ENCODE measurements at regions not wholly inside any gene's neighbourhood (a gene's known extent, or its start where the extent isn't known, plus 50 kb on each side); places are given as distances from the start of the nearest gene placed in this dataset.
"Not testable (repeated sequence)": the region's sequence is repeated elsewhere in the genome, so short reads cannot be mapped to it uniquely, and the experiment has no call there.

DNA sequence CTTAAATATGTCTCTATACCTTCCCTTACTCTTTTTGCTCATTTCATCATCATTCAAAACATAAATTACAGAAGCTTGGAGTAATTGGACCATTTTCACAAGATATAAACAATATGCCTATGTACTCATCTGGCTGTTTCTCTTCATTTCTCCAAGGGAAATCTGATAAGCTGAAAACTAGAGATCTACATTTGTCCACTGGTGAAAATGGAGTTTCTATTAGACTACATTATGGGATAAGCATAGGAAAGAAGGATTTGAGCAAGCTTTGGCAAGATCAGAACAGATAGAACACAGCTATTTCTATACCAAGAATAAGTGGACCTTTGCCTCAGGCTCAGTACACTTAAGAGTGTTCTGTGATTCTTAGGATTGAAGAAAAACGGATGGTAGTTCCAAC lies 404.4 kb downstream of the GASK1B start:
- DNase-seq = no peak

DNA sequence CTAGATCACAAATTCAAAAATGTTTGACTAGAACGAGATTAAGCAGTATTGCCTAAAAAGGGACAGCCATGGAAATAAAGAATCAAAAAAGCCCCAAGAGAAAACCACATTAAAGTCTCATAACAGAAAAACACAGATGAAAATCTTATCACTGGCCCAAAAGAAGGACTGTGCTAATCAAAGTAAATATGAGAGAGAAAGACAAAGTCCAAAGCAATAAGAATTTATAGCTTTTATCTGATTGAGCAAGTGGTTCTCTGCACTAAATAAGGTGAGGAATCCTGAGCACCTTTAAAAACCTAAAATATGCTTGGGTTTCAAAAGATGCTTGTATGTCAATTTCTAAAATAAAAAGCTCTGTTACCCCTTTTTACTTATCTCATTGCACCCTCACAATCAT lies 409.3 kb downstream of the GASK1B start:
- DNase-seq = no peak

DNA sequence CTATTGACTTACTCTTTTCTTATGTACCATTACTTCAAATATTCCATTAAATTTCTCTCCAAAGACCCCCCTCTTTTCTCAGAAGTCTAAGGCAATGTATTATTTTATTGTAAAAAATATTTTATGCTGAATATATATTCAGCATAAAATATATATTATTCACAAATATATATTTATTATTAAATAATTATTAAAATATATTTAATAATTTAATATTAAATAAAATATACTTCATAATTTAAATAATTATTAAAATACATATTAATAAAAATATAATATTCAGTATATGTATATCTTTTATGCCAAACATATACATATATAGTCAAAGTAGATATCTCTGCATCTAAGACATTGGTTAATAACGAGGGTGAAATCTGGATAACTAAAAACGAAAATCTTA lies 418.4 kb downstream of the GASK1B start:
- DNase-seq = no peak

DNA sequence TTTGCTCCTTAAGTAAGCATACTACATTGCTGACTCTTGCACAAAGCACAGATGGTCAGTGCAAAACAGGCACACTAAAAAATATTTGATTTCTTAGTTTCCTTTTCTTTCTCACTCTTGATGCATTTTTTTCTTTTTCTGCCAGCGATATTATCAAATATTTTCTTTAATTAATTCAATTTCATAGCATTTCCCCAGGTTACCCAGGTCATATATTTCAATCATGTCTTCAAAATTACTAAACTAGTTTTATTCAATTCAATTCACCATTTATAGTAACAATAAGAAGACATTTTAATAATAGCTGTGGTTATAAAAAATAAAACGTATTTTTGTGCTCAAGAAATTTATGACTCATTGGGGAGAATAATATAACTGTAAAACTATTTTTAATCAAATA lies 421.2 kb downstream of the GASK1B start:
- no peak for DNase-seq

DNA sequence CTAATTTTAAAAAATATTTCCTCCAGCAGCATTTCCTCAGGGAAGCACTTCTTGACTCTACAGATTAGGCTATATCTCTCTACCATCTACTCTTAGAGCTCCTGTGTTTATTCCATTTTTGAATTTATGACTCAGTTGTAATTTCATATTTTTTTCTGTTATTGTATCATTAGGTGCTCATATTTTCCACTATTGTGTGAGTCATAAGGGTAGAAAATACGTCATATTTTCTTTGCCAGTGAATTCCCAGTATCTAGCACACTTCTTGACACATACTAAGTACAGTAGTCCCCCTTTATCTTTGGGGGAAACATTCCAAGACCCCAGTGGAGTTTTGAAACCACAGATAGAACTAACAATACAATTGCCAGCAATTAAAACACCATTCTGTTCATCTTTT lies 431.2 kb downstream of the GASK1B start:
- DNase-seq = peak; percentile 2

DNA sequence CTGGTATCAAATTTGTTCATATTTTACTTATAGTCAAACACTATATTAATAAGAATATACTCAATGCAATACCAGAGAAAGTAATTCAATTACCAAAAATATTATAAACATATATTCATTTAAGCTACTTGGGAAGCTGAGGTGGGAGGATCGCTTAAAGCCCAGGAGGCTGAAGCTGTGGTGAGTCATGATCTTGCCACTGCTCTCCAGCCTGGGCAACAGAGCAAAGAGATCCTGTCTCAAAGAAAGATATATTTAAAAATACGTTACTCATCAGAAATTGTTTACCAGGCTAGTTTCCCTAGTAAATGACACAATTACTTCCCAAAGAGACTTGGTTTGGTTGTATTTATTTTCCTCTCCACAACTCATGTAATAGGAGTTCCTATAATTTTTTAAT lies 433.6 kb downstream of the GASK1B start:
- peak; percentile 3 for DNase-seq

DNA sequence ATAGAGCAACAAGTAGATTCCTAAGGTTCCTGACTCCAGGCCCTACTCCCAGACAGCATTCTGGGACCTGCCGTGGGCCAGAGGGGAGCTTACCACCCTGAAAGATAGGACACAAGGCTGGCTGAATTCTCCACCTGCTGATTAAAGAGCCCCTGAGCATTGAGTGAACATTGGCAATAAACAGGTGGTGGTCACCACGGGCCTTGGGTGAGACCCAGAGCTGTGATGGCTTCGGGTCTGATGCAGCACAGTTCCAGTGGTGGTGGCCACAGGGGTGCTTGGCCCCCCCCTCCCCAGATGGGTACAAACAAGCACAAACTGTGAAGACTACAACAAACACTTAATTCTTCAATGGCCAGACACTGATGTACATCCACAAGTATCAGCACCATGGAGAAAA lies 444.6 kb downstream of the GASK1B start:
- no peak for DNase-seq

DNA sequence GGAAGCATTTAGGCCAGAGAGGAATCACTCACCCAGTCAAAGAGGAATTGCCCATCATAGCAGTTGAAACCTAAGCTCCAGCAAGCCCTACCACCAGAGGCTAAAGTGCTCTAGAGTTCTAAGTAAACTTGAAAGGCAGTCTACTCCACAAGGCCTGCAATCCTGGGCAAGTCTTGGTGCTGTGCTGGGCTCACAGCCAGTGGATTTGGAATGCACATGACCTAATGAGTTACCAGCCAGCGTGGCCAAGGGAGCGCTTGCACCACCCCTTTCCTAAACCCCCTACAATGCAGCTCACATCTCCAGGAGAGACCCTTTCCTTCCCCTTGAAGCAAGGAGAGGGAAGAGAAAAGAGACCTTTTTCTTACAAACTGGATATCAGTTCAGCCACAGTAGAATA lies 445.7 kb downstream of the GASK1B start:
- DNase-seq = no peak

DNA sequence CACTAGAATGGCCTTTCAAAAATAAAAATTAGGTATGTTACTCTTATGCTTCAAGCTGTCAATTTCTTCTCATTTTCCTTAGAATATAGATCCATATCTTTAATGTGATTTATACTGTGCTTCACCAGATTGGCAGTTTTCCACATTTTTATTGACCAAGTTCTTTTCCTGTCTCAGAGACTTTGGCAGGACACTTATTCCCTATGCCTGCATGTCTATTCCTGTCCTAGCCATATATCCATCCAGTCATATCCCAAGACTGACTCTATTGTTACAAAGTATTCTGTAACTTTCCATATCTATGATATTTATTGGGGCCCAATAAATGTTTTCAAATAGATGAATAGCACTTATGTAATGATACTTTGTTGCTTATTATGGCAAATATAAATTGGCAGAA lies 450.7 kb downstream of the GASK1B start:
- DNase-seq = no peak

DNA sequence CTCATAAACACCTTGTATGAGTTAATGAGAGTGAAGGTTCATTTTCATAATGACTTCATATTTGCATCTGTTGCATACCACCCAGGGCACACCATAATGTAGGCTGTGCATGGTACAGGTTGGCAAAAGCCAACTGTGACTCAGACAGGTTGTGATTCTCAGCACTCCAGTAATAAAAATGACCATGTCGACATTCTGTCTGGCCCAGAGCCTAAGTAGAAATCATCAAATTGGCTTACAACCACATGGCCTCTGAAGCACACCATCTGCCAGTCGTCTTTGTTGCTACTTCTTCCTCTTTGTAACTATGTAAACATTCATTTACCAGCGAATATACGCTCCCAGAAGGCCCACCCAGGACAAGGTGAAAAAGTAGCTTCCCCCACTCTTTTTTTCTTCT lies 459.5 kb downstream of the GASK1B start:
- DNase-seq = no peak

DNA sequence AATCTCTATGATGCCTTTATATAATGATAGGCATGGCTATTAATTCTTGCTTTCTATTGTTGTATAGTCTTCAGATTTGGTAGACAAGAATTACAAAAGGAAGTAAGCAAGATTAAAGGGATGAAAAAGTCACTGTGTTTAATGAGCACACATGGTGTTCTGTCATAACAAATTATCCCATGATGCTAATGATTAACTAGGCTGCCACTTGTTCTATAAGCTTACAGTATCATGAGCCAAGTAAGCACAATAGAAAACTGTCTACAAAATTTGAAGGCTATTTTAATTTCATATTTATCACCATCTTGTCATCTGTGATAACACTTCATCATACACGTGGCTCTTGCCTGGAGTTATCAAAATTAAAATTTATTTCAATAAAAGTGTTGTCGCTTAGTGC lies 466.7 kb downstream of the GASK1B start:
- DNase-seq = no peak

DNA sequence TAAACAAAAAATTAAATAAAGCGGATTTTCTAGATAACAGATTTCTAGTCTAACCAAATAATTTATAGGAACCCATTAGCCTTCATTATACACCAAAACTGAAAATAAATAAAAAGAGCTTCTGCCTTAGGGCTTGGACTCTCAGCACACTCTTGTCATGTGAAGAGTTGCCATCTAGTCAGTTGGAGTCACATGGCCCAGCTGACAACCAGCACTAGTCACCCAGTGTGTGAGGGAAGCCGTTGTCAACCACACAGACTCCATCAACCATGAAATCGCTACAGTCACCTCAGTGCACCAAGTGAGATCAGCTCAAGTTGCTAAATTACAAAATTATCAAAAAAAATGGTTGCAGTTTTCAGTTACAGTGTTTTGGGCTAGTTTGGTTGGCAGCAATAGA lies 470.0 kb downstream of the GASK1B start:
- no peak for DNase-seq

DNA sequence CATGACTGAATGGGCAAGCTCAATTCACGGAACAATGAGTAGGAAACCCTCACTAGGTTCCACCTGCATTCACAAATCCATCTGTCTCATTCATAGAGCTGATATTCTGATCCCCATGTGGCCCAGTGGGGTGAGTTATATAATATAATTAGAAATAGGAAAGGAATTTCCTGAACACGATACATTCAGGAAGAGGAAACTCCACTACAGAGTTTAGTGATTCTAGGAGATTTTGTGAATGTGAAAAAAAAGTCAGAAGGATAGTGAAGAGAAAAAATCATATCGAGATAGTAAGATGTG lies 471.2 kb downstream of the GASK1B start:
- DNase-seq = no peak

DNA sequence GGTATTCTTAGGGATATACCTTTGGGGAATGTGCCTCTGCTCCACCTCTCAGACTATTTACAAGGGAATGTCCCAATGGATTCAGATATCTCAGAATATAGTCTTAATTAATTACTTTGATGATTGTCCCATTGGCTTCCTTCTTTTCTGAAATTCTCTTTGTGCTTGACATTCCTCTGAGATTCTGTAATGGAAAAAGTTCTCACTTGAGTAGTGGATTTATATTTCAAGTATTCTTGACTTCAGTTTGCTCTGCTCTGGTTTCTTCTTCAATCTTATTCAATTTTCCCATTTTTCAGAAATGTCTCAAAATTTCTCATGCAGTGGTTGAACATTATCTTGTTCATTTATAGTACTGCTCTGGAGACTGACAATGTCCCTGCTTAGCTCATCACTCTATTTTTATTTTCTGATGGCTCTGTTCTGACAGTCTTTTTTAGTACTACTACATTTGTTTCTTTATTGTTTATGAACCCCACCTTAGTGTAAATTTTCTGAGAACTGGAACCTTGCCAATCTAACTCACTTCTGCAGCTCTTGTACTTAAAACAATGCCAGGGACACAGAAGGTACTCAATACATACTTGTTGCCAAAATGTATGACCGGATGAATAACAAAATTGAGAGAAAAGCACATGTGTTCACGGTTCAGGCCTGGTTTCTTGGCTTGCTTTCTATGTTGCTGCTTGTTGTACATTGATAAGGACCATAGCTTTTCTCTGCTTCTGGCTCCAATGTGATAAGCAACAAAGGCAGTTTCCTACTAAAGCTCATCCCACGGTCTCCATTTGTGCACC lies 471.7 kb downstream of the GASK1B start:
- no peak for DNase-seq

DNA sequence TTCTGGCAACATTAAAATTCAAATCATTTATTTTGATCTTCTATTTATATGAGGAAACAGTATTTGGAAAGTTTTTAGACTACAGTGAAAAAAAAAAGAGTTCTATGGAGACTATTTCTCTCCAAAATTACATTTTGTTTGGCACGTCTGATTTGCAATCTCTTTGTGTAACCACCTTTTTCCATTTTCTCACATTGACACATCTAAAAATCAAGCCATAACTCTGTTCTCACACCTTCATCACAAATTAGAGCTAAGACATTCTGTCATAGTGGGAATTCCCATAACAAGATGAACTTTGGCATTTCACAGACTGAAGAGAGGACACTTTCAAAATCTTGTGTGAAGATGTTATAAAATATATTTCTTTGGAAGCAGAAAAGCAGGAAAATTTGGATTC lies 468.9 kb downstream of the GRIA2 start:
- no peak for DNase-seq

DNA sequence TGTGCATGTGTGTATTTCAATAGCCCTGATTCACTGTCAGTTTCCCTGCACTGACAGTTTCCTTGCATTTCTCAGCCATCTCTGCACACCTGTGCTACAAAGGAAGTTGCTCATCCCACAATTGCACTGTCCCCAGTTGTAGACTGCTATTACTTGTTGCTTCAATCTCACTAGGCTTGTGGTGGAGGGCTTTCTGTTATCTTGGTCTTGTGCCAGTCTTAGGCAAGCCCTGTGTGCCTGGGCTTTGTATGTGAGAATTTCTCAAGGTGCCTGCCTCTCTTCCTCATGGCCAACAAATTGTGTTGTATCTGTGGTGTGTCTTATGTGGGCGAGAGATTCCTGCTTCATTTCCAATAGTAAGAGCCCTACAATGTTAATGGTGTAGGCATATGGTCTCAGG lies 467.4 kb downstream of the GRIA2 start:
- no peak for DNase-seq

DNA sequence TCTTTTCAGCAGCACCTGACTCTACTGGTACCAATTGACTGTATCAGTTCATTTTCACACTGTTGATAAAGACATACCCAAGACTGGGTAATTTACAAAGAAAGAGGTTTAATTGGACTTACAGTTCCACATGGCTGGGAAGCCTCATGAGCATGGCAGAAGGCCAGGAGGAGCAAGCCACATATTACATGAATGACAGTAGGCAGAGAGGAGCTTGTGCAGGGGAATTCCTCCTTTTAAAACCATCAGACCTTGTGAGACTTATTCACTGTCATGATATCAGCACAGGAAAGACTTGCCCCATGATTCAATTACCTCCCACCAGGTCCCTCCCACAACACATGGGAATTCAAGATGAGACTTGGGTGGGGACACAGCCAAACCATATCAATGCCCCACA lies 458.8 kb downstream of the GRIA2 start:
- not testable (repeated sequence) for DNase-seq

DNA sequence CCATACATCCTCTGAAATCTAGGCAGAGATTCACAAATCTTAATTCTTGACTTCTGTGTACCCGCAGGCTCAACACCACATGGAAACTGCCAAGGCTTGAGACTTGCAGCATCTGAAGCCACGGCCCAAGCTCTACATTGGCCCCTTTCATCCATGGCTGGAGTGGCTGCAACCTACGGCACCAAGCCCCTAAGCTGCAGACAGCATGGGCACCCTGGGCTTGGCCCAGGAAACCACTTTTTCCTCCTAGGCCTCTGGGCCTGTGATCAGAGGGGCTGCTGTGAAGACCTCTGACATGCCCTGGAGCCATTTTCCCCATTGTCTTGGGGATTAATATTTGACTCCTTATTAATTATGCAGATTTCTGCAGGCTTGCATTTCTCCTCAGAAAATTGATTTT lies 457.9 kb downstream of the GRIA2 start:
- no peak for DNase-seq

DNA sequence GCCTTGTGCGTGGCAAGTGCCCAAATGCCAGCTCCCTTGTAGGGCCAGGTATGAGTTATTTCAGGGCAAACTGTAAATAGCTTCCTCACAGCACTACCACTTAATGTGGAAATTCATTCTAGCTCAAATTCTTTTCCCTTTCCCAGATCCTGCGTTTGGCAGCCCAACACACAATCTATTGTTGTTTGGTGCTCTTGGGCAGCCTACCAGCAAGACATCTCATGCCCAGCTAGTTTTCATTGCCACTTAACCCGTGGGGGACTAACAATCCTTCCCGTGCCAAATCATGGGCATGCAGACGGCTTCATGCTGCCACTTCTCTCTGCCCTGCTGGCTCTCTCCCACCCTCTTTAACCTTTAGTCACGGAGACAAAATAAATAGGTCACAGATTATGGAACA lies 454.2 kb downstream of the GRIA2 start:
- DNase-seq = no peak

DNA sequence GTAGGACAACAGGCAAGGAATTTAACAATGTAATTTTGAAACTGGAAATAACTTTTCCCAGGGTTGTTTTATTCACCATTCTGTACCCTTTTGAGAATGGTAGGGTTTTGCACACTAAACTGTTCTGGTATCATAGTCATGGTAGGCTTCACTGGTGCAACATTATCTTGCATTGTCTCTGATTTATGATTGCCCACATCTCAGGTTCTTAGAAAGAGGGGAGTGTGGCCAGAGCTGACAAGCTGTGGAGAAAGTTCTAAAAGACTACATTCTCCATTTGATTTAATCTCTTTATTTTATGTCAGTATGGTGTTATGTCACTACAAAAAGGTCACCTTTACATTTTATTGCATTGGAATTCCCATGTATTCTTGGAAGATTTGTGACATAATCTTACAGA lies 447.3 kb downstream of the GRIA2 start:
- no peak for DNase-seq

DNA sequence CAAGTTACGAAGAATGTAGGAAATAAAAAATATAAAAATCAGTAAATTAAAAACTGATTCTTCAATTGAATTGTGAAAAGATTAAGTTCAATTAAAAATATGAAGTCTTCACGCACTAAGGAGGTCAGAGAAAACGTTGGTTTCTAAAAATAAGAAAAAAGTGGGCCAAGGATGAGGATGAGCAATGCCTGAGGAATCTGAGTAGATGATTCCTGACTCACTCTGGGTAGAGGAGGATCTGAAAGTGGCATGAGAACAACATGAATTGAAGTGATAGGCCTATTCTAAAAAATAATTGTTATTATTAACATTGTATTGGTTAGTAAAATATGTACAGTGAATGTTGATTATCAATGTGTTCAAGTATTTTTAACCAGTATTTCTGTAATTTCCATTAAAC lies 444.2 kb downstream of the GRIA2 start:
- DNase-seq = peak; percentile 63

DNA sequence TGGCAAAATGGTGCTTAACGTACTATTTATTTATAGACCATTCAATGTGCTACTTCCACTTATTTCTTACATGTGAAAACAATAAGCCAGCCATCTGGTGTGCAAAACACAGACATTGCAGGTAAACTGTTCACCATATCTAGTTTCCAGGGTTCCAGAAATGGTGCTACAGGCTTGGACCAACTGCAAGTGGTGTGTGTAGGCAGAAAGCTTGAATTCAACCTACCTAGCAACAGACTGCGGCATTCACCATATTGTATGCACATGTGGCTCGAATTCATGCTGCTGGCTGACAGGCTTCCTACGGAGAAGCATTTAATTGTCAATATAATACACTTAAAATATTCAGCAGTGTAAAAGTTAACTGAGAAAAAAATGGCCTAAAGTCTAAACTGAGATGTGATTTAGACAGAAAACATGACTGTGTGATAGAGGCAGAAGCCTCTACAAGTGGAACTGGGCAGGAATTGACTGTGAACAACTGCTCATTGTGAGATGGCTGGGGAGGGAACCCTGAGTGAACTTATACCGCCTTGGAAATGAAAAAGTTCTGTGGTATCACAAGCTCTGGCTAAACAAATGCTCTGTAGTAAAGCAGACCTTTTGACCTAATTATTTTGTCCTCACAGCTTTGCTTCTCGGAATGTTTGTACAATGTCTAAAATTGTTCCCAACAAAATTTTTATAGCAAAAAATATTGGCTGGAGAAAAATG lies 434.7 kb downstream of the GRIA2 start:
- DNase-seq = no peak

DNA sequence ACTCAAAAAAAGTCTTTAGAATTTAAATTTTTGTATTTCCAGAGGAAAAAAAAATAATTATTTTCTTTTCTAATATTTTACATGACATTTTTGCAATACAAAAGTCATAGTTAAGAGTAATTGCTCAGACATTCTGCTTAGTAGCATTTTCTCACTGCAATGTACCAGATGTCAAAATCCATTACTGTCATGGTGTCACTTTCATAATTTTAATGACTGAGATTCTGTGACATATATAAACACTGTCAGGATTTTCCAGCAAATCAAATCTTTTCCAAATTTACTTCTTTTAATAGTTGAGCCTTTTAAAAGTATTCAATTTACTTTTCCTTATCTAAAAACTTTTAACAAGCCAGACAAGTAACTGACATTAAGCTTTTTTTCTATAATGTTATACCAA lies 422.7 kb downstream of the GRIA2 start:
- no peak for DNase-seq

DNA sequence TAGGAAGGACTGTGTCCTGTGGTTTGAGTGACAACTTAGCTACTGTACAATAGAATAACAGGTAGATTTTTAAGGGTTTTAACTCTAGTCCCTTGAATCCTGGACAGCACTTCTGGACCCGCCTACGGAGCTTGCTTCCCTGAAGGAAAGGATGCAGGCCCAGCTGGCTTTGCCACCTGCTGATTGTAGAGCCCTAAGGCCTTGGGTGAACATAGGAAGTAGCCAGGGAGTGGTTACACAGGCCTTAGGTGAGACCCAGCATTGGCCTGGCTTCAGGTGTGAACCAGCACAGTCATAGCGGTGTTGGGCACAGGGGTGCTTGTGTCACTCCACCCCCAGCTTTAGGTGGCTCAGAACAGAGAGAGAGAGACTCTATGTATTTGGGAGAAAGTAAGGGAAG lies 413.5 kb downstream of the GRIA2 start:
- DNase-seq = no peak
